CD14-positive monocyte (primary cell): ENCODE measurements at regions not wholly inside any gene's neighbourhood (a gene's known extent, or its start where the extent isn't known, plus 50 kb on each side); places are given as distances from the start of the nearest gene placed in this dataset.

Experiments used
- DNase-seq, 3 donors: peaks; one replicate each; pipeline ENCODE4 v3.0.0-alpha.2; 2011 to 2022
- H2AFZ ChIP-seq: 2 replicates; pipeline ENCODE4 v1.6.0; 2012; ENCODE audit warnings: mild to moderate bottlenecking, low read depth, low read length, inconsistent platforms; ENCODE audit not compliant: insufficient read depth, poor library complexity, severe bottlenecking
- H3K27ac ChIP-seq, 2 donors: 1 replicate in 1 of 2; 2 replicates in 1 of 2; pipeline ENCODE4 v1.5.1; 2012 to 2013; ENCODE audit warnings: low read length in 2 of 2, control low read depth in 1 of 2, inconsistent platforms in 1 of 2, low read depth in 1 of 2, mild to moderate bottlenecking in 1 of 2
- H3K27me3 ChIP-seq, 2 donors: one replicate each; pipeline versions ENCODE4 v1.6.0 to v1.6.1; 2011 to 2013; ENCODE audit warnings: low read length in 2 of 2; ENCODE audit not compliant: control insufficient read depth in 2 of 2, insufficient read depth in 2 of 2
- H3K36me3 ChIP-seq, 2 donors: replicated peaks in 1 of 2; 1 replicate in 1 of 2; 2 replicates in 1 of 2; pipeline versions ENCODE4 v1.5.1 to v1.6.1; 2012 to 2013; ENCODE audit warnings: low read length in 2 of 2, control low read depth in 1 of 2, inconsistent platforms in 1 of 2, mild to moderate bottlenecking in 1 of 2; ENCODE audit not compliant: insufficient read depth in 2 of 2, control insufficient read depth in 1 of 2
- H3K4me1 ChIP-seq, 2 donors: 1 replicate in 1 of 2; 2 replicates in 1 of 2; pipeline versions ENCODE4 v1.5.1 to v1.6.1; 2012 to 2013; ENCODE audit warnings: low read length in 2 of 2, control low read depth in 1 of 2, inconsistent platforms in 1 of 2, mild to moderate bottlenecking in 1 of 2, moderate library complexity in 1 of 2; ENCODE audit not compliant: insufficient read depth in 2 of 2, control insufficient read depth in 1 of 2
- H3K4me2 ChIP-seq: replicated peaks from 2 replicates; pipeline ENCODE3; 2012; ENCODE audit warnings: low read length, moderate library complexity, mild to moderate bottlenecking; ENCODE audit not compliant: poor library complexity, severe bottlenecking; ENCODE audit errors: extremely low read depth
- H3K4me3 ChIP-seq, 3 experiments: fragments of 200-600 bp in 1 of 3; sonication (generic) in 1 of 3; replicated peaks in 1 of 3; 1 replicate in 2 of 3; 2 replicates in 1 of 3; pipeline ENCODE4 v1.5.1; 2011 to 2013; ENCODE audit warnings: low read length in 3 of 3, mild to moderate bottlenecking in 3 of 3, control low read depth in 2 of 3, low read depth in 2 of 3, inconsistent platforms in 1 of 3, moderate library complexity in 1 of 3
- H3K79me2 ChIP-seq: 2 replicates; pipeline ENCODE4 v1.6.0; 2012; ENCODE audit warnings: mild to moderate bottlenecking, control low read depth, inconsistent platforms, low read length, moderate library complexity; ENCODE audit not compliant: insufficient read depth
- H3K9ac ChIP-seq: 2 replicates; pipeline ENCODE4 v1.6.0; 2017; ENCODE audit warnings: low read length, mild to moderate bottlenecking; ENCODE audit not compliant: insufficient read depth, poor library complexity, severe bottlenecking
- H3K9me3 ChIP-seq, 2 donors: replicated peaks in 1 of 2; 1 replicate in 1 of 2; 2 replicates in 1 of 2; pipeline versions ENCODE4 v1.5.1 to v1.6.1; 2012 to 2013; ENCODE audit warnings: low read length in 2 of 2, control low read depth in 1 of 2; ENCODE audit not compliant: control insufficient read depth in 1 of 2, insufficient read depth in 1 of 2
- H4K20me1 ChIP-seq: 2 replicates; pipeline ENCODE4 v1.6.0; 2012; ENCODE audit warnings: mild to moderate bottlenecking, low read length, control low read depth, moderate library complexity; ENCODE audit not compliant: insufficient read depth
- H3K27ac Mint-ChIP-seq, 7 donors: one replicate each; pipeline ENCODE4 v1.8.0; 2020; ENCODE audit warnings: mild to moderate bottlenecking in 7 of 7, mixed read lengths in 7 of 7, moderate library complexity in 6 of 7, inconsistent platforms in 2 of 7
- H3K27me3 Mint-ChIP-seq, 3 donors: one replicate each; pipeline ENCODE4 v1.8.0; 2021 to 2022; ENCODE audit warnings: low read depth in 3 of 3, mild to moderate bottlenecking in 3 of 3, mixed read lengths in 3 of 3, moderate library complexity in 3 of 3, inconsistent platforms in 1 of 3
- H3K36me3 Mint-ChIP-seq, 2 donors: one replicate each; pipeline ENCODE4 v1.8.0; 2020; ENCODE audit warnings: mixed read lengths in 2 of 2, inconsistent platforms in 1 of 2, mild to moderate bottlenecking in 1 of 2
- H3K4me1 Mint-ChIP-seq: one replicate; pipeline ENCODE4 v1.8.0; 2020; ENCODE audit warnings: mild to moderate bottlenecking, mixed read lengths
- H3K4me3 Mint-ChIP-seq, 2 donors: one replicate each; pipeline ENCODE4 v1.8.0; 2020; ENCODE audit warnings: mild to moderate bottlenecking in 2 of 2, mixed read lengths in 2 of 2, moderate library complexity in 1 of 2
- H3K9me3 Mint-ChIP-seq, 7 donors: one replicate each; pipeline ENCODE4 v1.8.0; 2020 to 2022; ENCODE audit warnings: mixed read lengths in 7 of 7, mild to moderate bottlenecking in 6 of 7, moderate library complexity in 6 of 7, inconsistent platforms in 2 of 7
- CTCF ChIP-seq: fragments of 200-600 bp; IDR thresholded peaks from one replicate; pipeline ENCODE4 v1.8.0; 2022; ENCODE audit warnings: antibody characterized with exemption, mild to moderate bottlenecking
- WGBS: methylation state at CpG from one replicate; pipeline ENCODE4 v1.1.5; 2013; ENCODE audit warnings: missing lambda C conversion rate; ENCODE audit not compliant: insufficient coverage; 5-methylcytosine and 5-hydroxymethylcytosine counted together
- intact Hi-C, 2 donors: fragments of 100-400 bp; cut with micrococcal nuclease; formaldehyde crosslinking; loops; one replicate each; pipeline versions ENCODE4 v1.15.0 to v1.15.1; 2023

GRCh38 chr14:97578982-97579548 is 781.9 kb downstream of the VRK1 start:
- Histone ChIP-seq H3K9ac (no peak overlapping the region), H3K4me2 (no peak overlapping the region), H3K27ac (no peak overlapping the region), H3K27me3 (peaks cover 0 to 2% of the 10 kb centered on the region in 2 donors), H3K4me1 (no peaks in the 10 kb centered on the region), H3K79me2 (no peaks in the 10 kb centered on the region), H3K9me3 (no peaks in the 10 kb centered on the region), H4K20me1 (no peaks in the 10 kb centered on the region), H3K4me3 (no peak overlapping the region), H2AFZ (no peak overlapping the region), H3K36me3 (no peaks in the 10 kb centered on the region)
- Mint-ChIP-seq H3K36me3 (no peaks in the 10 kb centered on the region), H3K9me3 (peaks cover 0 to 4% (median 2%) of the 10 kb centered on the region in 7 donors), H3K27ac (no peak overlapping the region), H3K4me1 (no peaks in the 10 kb centered on the region), H3K4me3 (no peak overlapping the region), H3K27me3 (peaks cover 1 to 2% (median 1%) of the 10 kb centered on the region in 3 donors)
- DNase-seq, result no peak
- TF ChIP-seq CTCF, result no peak
- intact Hi-C loops, result no loop called here

DNA sequence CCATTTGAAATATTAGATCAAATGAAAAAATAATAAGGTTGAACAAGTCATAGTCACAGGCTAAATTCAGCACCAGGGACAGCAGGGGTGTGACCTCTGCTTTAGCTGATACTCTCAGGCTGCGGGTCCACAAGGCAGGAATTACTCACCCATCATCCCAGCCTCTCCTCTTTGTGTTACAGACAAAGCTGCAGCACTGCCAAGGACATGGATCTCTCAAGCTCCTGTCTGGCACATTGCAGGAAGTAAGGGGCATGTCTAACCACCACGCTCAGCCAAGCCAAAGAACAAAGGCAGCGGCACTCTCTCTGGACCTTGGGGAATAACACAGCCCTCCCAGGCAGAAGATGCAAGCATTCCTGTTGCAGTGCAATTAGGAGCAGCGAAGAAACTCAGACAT is 783.8 kb downstream of the VRK1 start:
- Histone ChIP-seq H4K20me1 (no peaks in the 10 kb centered on the region), H3K79me2 (no peaks in the 10 kb centered on the region), H3K9me3 (no peaks in the 10 kb centered on the region), H3K4me1 (no peaks in the 10 kb centered on the region), H3K27ac (no peak overlapping the region), H3K36me3 (no peaks in the 10 kb centered on the region), H3K9ac (no peak overlapping the region), H3K4me2 (no peak overlapping the region), H2AFZ (no peak overlapping the region), H3K4me3 (no peak overlapping the region), H3K27me3 (peaks cover 0 to 2% of the 10 kb centered on the region in 2 donors)
- WGBS, result 87% methylated on average over 4 of the region's 4 CpGs
- Mint-ChIP-seq H3K4me3 (no peak overlapping the region), H3K36me3 (no peaks in the 10 kb centered on the region), H3K27ac (no peak overlapping the region), H3K9me3 (peaks cover 0 to 2% (median 0%) of the 10 kb centered on the region in 7 donors), H3K4me1 (no peaks in the 10 kb centered on the region), H3K27me3 (peaks cover 1 to 2% (median 1%) of the 10 kb centered on the region in 3 donors)
- DNase-seq, result no peak
- intact Hi-C loops, result no loop called here
- TF ChIP-seq CTCF, result no peak
